Astrocyte (in vitro differentiated cells and primary cell): ENCODE measurements at regions not wholly inside any gene's neighbourhood (a gene's known extent, or its start where the extent isn't known, plus 50 kb on each side); places are given as distances from the start of the nearest gene placed in this dataset.

Experiments used
- DNase-seq: peaks from one replicate; pipeline ENCODE4 v3.0.0-alpha.2; 2010; ENCODE audit warnings: low read depth
- FAIRE-seq: peaks from 2 replicates; lab custom pipeline; 2011; peaks lifted over from hg19 to GRCh38; lab: Jason Lieb, UNC
- H2AFZ ChIP-seq: 2 replicates; pipeline ENCODE4 v1.6.0; 2012; ENCODE audit warnings: low read depth, low read length, inconsistent platforms
- H3K27ac ChIP-seq: 2 replicates; pipeline ENCODE4 v1.5.1; 2011; ENCODE audit warnings: low read depth, low read length, inconsistent platforms
- H3K27me3 ChIP-seq: 2 replicates; pipeline ENCODE4 v1.6.0; 2011; ENCODE audit warnings: low read length, inconsistent platforms; ENCODE audit not compliant: insufficient read depth
- H3K36me3 ChIP-seq: 2 replicates; pipeline ENCODE4 v1.5.1; 2011; ENCODE audit warnings: low read length, inconsistent platforms; ENCODE audit not compliant: insufficient read depth
- H3K4me1 ChIP-seq: 2 replicates; pipeline ENCODE4 v1.5.1; 2011; ENCODE audit warnings: low read length, inconsistent platforms; ENCODE audit not compliant: insufficient read depth
- H3K4me2 ChIP-seq: 2 replicates; pipeline ENCODE4 v1.6.0; 2012; ENCODE audit warnings: low read length, inconsistent platforms
- H3K4me3 ChIP-seq: 2 replicates; pipeline ENCODE4 v1.5.1; 2011; ENCODE audit warnings: low read depth, mild to moderate bottlenecking, low read length, inconsistent platforms; ENCODE audit not compliant: insufficient read depth
- H3K79me2 ChIP-seq: 2 replicates; pipeline ENCODE4 v1.6.0; 2012; ENCODE audit warnings: mild to moderate bottlenecking, low read length, inconsistent platforms; ENCODE audit not compliant: insufficient read depth
- H3K9ac ChIP-seq: 2 replicates; pipeline ENCODE4 v1.6.0; 2012; ENCODE audit warnings: mild to moderate bottlenecking, low read length, inconsistent platforms
- H3K9me3 ChIP-seq: 2 replicates; pipeline ENCODE4 v1.5.1; 2012; ENCODE audit warnings: low read depth, mild to moderate bottlenecking, low read length, inconsistent platforms; ENCODE audit not compliant: insufficient read depth
- H4K20me1 ChIP-seq: 2 replicates; pipeline ENCODE4 v1.6.0; 2012; ENCODE audit warnings: low read length, inconsistent platforms; ENCODE audit not compliant: insufficient read depth
- H3K27ac Mint-ChIP-seq: one replicate; pipeline ENCODE4 v1.8.0; 2021; ENCODE audit warnings: mild to moderate bottlenecking, mixed read lengths; ENCODE audit not compliant: unreplicated experiment
- H3K27me3 Mint-ChIP-seq: one replicate; pipeline ENCODE4 v1.8.0; 2021; ENCODE audit warnings: low read depth, mixed read lengths; ENCODE audit not compliant: unreplicated experiment
- H3K36me3 Mint-ChIP-seq: one replicate; pipeline ENCODE4 v1.8.0; 2021; ENCODE audit warnings: low read depth, mixed read lengths; ENCODE audit not compliant: unreplicated experiment
- H3K4me1 Mint-ChIP-seq: one replicate; pipeline ENCODE4 v1.8.0; 2021; ENCODE audit warnings: low read depth, mixed read lengths; ENCODE audit not compliant: unreplicated experiment
- H3K4me3 Mint-ChIP-seq: one replicate; pipeline ENCODE4 v1.8.0; 2021; ENCODE audit warnings: mild to moderate bottlenecking, moderate library complexity, mixed read lengths; ENCODE audit not compliant: unreplicated experiment
- H3K9me3 Mint-ChIP-seq: one replicate; pipeline ENCODE4 v1.8.0; 2021; ENCODE audit warnings: mild to moderate bottlenecking, mixed read lengths; ENCODE audit not compliant: unreplicated experiment
- EZH2 ChIP-seq: IDR thresholded peaks from 2 replicates; pipeline ENCODE4 v1.6.1; 2012; ENCODE audit warnings: mild to moderate bottlenecking, low read length, inconsistent platforms; ENCODE audit not compliant: insufficient read depth
- TF ChIP-seq, protein P1 (sequence below): IDR thresholded peaks from 2 replicates; pipeline ENCODE4 v1.5.1; 2011; ENCODE audit warnings: low read depth, mild to moderate bottlenecking, inconsistent platforms, low read length, moderate library complexity; ENCODE audit not compliant: insufficient read depth

DNA sequence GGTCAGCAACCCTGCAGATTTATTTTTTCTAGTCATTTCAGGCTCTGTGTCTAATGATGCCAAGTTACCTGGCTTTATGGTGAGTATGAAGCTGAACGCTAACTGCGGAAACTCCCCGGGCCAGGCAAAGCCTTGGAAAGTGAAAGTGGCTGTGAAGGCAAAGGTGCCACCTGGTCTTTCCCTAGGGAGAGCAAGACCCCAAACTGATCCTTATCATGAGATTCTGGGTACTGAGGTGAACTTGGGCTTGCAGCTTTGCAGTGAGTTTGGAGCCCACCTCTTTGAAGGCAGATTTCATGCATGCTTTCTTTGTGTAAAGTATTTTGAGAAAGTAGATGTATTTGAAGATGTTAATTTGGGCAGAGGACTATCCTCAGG is 63.3 kb downstream of the CARTPT start:
- H4K20me1 ChIP-seq, result no peaks in the 10 kb centered on the region
- Mint-ChIP-seq H3K36me3 (no peaks in the 10 kb centered on the region), H3K4me3 (no peak overlapping the region), H3K27me3 (peaks cover 3% of the 10 kb centered on the region), H3K9me3 (no peaks in the 10 kb centered on the region), H3K27ac (no peak overlapping the region), H3K4me1 (peaks cover 4% of the 10 kb centered on the region)
- H3K4me1 ChIP-seq, result peaks cover 9% of the 10 kb centered on the region
- no peak overlapping the region for H3K27ac ChIP-seq
- DNase-seq (no peak), FAIRE-seq (no peak)
- peak overlapping the region; percentile 8 for H3K4me3 ChIP-seq
- H3K27me3 ChIP-seq, result no peaks in the 10 kb centered on the region
- no peaks in the 10 kb centered on the region for H3K9me3 ChIP-seq
- H3K79me2 ChIP-seq, result no peaks in the 10 kb centered on the region
- H3K36me3 ChIP-seq, result no peaks in the 10 kb centered on the region
- H3K4me2 ChIP-seq, result peak overlapping the region; percentile 85
- TF ChIP-seq EZH2, result no peak
- TF ChIP-seq, protein P1, sequence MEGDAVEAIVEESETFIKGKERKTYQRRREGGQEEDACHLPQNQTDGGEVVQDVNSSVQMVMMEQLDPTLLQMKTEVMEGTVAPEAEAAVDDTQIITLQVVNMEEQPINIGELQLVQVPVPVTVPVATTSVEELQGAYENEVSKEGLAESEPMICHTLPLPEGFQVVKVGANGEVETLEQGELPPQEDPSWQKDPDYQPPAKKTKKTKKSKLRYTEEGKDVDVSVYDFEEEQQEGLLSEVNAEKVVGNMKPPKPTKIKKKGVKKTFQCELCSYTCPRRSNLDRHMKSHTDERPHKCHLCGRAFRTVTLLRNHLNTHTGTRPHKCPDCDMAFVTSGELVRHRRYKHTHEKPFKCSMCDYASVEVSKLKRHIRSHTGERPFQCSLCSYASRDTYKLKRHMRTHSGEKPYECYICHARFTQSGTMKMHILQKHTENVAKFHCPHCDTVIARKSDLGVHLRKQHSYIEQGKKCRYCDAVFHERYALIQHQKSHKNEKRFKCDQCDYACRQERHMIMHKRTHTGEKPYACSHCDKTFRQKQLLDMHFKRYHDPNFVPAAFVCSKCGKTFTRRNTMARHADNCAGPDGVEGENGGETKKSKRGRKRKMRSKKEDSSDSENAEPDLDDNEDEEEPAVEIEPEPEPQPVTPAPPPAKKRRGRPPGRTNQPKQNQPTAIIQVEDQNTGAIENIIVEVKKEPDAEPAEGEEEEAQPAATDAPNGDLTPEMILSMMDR, result no peak
- H3K9ac ChIP-seq, result peak overlapping the region; percentile 57
- peak overlapping the region; percentile 74 for H2AFZ ChIP-seq

DNA sequence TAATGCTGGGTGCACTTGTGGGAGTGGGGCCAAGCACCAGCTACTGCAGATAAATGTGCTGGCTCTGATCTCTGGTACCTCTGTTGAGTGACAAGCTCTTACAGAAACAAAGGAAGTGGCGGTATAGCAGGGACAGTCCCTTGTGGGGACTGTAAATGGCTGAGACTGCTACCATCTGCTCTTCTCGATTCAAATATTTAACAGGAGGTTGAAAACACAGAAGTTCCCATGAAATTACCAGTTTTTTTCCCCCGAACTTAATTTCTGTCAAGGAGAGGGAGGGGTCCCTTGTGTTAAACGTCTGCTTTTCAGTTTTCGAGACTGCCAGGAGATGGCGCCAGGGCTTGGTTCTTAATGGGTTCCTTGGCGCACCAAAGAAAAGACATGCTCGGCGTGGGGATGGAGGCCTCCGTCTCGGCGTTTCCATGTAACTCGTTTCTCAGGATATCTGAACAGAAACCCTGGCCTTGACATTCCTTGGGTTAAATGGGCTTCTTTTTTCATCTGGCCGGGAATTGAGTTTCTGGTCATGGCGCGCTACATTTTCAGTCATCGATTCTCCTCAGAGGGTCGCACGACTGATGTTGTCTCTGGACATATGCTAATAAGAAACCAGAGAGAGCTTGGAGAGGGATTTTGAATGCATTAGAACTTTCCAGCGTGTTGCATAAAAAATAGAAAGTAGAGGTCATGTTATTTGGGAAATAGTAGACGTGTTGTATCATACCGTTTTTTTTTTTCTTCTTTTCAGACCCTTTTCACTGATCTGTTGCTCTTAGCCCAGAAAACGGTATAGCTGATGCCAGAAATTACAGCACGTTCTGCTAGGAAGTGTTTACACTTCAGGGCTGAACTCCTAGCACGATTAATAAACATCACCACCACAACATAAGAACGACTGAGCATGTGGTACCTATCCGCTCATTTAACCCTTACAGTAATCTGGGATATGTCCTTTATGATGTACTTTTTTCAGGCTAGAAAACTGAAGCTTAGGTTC is 64.0 kb downstream of the CARTPT start:
- DNase-seq (peak; percentile 48), FAIRE-seq (peak; percentile 64)
- no peaks in the 10 kb centered on the region for H4K20me1 ChIP-seq
- peak overlapping the region; percentile 57 for H3K9ac ChIP-seq
- H3K36me3 ChIP-seq, result no peaks in the 10 kb centered on the region
- H3K4me2 ChIP-seq, result peak overlapping the region; percentile 85
- no peak overlapping the region for H3K27ac ChIP-seq
- H3K4me3 ChIP-seq, result peak overlapping the region; percentile 8
- H3K27me3 ChIP-seq, result no peaks in the 10 kb centered on the region
- Mint-ChIP-seq H3K27me3 (peaks cover 3% of the 10 kb centered on the region), H3K27ac (no peak overlapping the region), H3K4me1 (peaks cover 4% of the 10 kb centered on the region), H3K9me3 (no peaks in the 10 kb centered on the region), H3K4me3 (no peak overlapping the region), H3K36me3 (no peaks in the 10 kb centered on the region)
- H3K9me3 ChIP-seq, result no peaks in the 10 kb centered on the region
- TF ChIP-seq, protein P1, result peak; percentile 78
- no peak for TF ChIP-seq EZH2
- peak overlapping the region; percentile 74 for H2AFZ ChIP-seq
- H3K79me2 ChIP-seq, result no peaks in the 10 kb centered on the region
- H3K4me1 ChIP-seq, result peaks cover 9% of the 10 kb centered on the region

- no peak for FAIRE-seq
- no peak overlapping the region for H3K4me2 ChIP-seq
- H3K4me1 ChIP-seq, result peaks cover 9% of the 10 kb centered on the region
- H3K4me3 Mint-ChIP-seq, result no peak overlapping the region
- peaks cover under 1% of the 10 kb centered on the region for H3K9me3 Mint-ChIP-seq
- no peak for DNase-seq
- H4K20me1 ChIP-seq, result no peaks in the 10 kb centered on the region
- peaks cover 4% of the 10 kb centered on the region for H3K4me1 Mint-ChIP-seq
- no peak overlapping the region for H3K27ac ChIP-seq
- no peaks in the 10 kb centered on the region for H3K36me3 ChIP-seq
- peak overlapping the region; percentile 74 for H2AFZ ChIP-seq
- no peaks in the 10 kb centered on the region for H3K79me2 ChIP-seq
- peaks cover 3% of the 10 kb centered on the region for H3K27me3 Mint-ChIP-seq
- no peaks in the 10 kb centered on the region for H3K36me3 Mint-ChIP-seq
- H3K4me3 ChIP-seq, result no peak overlapping the region
- H3K27ac Mint-ChIP-seq, result no peak overlapping the region
- no peaks in the 10 kb centered on the region for H3K9me3 ChIP-seq
- TF ChIP-seq EZH2, result no peak
- TF ChIP-seq, protein P1, result no peak
- H3K27me3 ChIP-seq, result no peaks in the 10 kb centered on the region
- no peak overlapping the region for H3K9ac ChIP-seq
These were observed 64.8 kb downstream of the CARTPT start for GRCh38 chr5:71783891-71784290.
